Thoracic aorta (tissue), 2 donors: ENCODE measurements at regions not wholly inside any gene's neighbourhood (a gene's known extent, or its start where the extent isn't known, plus 50 kb on each side); places are given as distances from the start of the nearest gene placed in this dataset.
"Not testable (repeated sequence)": the region's sequence is repeated elsewhere in the genome, so short reads cannot be mapped to it uniquely, and the experiment has no call there.

ENCODE experiments used
- ATAC-seq: fragments of 150-250 bp; one replicate; pipeline ENCODE4 v1.8.0; 2017; ENCODE audit warnings: low read depth; ENCODE audit not compliant: insufficient number of reproducible peaks, low FRiP score
- DNase-seq: peaks from one replicate; pipeline ENCODE4 v3.0.0-alpha.2; 2020; ENCODE audit warnings: low spot score
- H3K27ac ChIP-seq, 2 donors: fragments of 200-600 bp; sonication (generic); 1 replicate in 1 of 2; 2 replicates in 1 of 2; pipeline ENCODE4 v1.5.1; 2016; ENCODE audit warnings: mild to moderate bottlenecking in 2 of 2, moderate library complexity in 2 of 2
- H3K27me3 ChIP-seq: fragments of 200-600 bp; sonication (generic); replicated peaks from 2 replicates; pipeline ENCODE4 v1.6.0; 2016; ENCODE audit warnings: mild to moderate bottlenecking; ENCODE audit not compliant: insufficient read depth
- H3K36me3 ChIP-seq: fragments of 200-600 bp; sonication (generic); one replicate; pipeline ENCODE4 v1.5.1; 2016
- H3K4me1 ChIP-seq, 2 donors: fragments of 200-600 bp; sonication (generic); 1 replicate in 1 of 2; 2 replicates in 1 of 2; pipeline versions ENCODE4 v1.5.1 to v1.6.0; 2016; ENCODE audit warnings: low read depth in 2 of 2, mild to moderate bottlenecking in 1 of 2; ENCODE audit not compliant: control insufficient read depth in 1 of 2
- H3K4me3 ChIP-seq: fragments of 200-600 bp; sonication (generic); 2 replicates; pipeline ENCODE4 v1.5.1; 2016; ENCODE audit warnings: mild to moderate bottlenecking
- H3K9me3 ChIP-seq: fragments of 200-600 bp; sonication (generic); 2 replicates; pipeline ENCODE4 v1.5.1; 2016
- TF ChIP-seq, protein P1 (sequence below): fragments of 200-600 bp; sonication (generic); IDR thresholded peaks from one replicate; pipeline ENCODE4 v1.5.1; 2019; ENCODE audit warnings: antibody characterized with exemption

- DNase-seq (no peak), ATAC-seq (no peak)
- TF ChIP-seq, protein P1, sequence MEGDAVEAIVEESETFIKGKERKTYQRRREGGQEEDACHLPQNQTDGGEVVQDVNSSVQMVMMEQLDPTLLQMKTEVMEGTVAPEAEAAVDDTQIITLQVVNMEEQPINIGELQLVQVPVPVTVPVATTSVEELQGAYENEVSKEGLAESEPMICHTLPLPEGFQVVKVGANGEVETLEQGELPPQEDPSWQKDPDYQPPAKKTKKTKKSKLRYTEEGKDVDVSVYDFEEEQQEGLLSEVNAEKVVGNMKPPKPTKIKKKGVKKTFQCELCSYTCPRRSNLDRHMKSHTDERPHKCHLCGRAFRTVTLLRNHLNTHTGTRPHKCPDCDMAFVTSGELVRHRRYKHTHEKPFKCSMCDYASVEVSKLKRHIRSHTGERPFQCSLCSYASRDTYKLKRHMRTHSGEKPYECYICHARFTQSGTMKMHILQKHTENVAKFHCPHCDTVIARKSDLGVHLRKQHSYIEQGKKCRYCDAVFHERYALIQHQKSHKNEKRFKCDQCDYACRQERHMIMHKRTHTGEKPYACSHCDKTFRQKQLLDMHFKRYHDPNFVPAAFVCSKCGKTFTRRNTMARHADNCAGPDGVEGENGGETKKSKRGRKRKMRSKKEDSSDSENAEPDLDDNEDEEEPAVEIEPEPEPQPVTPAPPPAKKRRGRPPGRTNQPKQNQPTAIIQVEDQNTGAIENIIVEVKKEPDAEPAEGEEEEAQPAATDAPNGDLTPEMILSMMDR = no peak
- no peaks in the 10 kb centered on the region for H3K36me3 ChIP-seq
- no peak overlapping the region for H3K27ac ChIP-seq
- no peak overlapping the region for H3K4me3 ChIP-seq
- no peaks in the 10 kb centered on the region for H3K9me3 ChIP-seq
- H3K4me1 ChIP-seq = no peaks in the 10 kb centered on the region
- H3K27me3 ChIP-seq = no peaks in the 10 kb centered on the region
Measured at GRCh38 chr20:48401359-48401758, 426.4 kb downstream of the PREX1 start.

DNA sequence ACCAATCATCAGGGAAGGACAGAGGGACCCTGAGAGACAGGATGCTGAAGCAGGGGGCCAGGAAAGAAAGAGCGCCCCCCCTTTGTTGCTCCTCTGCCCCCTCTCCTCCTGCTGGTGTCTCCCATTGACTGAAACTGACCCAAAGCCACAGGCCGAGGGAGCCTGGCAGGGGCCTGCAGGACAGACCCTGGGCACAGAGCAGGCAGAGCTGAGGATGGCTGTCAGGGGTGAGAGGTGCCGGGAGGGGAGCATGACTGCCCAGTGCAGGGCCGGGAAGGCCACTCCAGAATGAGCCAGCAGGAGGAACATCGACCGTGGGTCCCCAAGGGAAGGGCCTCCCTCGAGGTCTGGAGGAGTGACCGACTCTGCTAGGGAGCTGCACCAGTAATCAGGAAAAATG, 427.8 kb downstream of the PREX1 start:
- Histone ChIP-seq H3K27me3 (no peaks in the 10 kb centered on the region), H3K36me3 (no peaks in the 10 kb centered on the region), H3K4me3 (no peak overlapping the region), H3K4me1 (no peaks in the 10 kb centered on the region), H3K9me3 (no peaks in the 10 kb centered on the region), H3K27ac (no peak overlapping the region)
- DNase-seq (no peak), ATAC-seq (no peak)
- TF ChIP-seq, protein P1 = no peak

DNA sequence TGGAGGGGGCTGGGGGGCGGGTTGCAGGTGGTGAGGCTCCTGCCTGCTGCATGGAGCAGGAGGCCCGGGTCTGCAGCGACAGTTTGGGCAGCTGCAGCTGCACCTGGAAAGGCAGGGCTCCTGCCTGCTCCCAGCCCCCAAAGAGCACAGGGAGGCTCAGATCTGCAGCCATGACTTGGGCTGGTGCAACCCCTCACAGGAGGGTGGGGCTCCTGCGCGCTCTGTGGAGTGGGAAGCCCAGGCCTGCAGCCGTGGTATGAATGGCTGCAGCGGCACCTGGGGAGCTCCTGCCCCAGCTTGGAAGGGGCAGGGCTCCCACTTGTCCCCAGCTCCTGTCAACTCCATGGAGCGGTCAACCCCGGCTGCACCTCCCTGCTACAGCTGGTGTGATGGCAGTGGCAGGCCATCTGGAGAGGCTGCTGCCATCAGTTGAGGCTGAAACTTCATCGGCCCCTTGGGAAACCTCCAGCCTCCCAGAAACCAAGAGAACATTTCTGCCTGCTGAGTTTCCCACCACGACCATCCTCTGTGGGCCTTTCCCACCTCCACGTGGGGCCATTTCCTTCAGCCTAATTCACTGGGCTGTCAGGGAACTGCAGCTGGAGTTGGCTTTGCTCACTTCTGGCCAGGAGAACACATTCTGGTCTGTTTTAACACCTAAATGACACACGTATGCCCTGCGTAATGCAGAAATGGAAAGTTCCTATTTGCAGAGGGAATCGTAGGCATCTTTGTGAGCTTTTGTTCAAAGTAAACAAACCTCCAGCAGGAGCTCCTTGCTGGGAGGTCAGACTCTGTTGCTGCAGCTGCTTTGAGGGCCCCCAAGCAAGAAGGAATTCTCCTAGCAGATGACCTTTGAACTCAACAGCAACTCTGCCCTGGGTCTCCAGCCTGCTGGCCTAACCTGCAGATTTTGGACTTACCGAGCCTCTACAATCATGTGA, 429.0 kb downstream of the PREX1 start:
- H3K27me3 ChIP-seq = no peaks in the 10 kb centered on the region
- DNase-seq = no peak
- TF ChIP-seq, protein P1 = no peak
- H3K4me3 ChIP-seq = no peak overlapping the region
- H3K9me3 ChIP-seq = no peaks in the 10 kb centered on the region
- no peaks in the 10 kb centered on the region for H3K4me1 ChIP-seq
- no peak for ATAC-seq
- no peaks in the 10 kb centered on the region for H3K36me3 ChIP-seq
- H3K27ac ChIP-seq = no peak overlapping the region

GRCh38 chr20:48396981-48397861, 430.6 kb downstream of the PREX1 start:
- H3K36me3 ChIP-seq, H3K9me3 ChIP-seq, H3K4me3 ChIP-seq, H3K4me1 ChIP-seq, DNase-seq, H3K27me3 ChIP-seq, H3K27ac ChIP-seq, ATAC-seq: not testable (repeated sequence)

DNA sequence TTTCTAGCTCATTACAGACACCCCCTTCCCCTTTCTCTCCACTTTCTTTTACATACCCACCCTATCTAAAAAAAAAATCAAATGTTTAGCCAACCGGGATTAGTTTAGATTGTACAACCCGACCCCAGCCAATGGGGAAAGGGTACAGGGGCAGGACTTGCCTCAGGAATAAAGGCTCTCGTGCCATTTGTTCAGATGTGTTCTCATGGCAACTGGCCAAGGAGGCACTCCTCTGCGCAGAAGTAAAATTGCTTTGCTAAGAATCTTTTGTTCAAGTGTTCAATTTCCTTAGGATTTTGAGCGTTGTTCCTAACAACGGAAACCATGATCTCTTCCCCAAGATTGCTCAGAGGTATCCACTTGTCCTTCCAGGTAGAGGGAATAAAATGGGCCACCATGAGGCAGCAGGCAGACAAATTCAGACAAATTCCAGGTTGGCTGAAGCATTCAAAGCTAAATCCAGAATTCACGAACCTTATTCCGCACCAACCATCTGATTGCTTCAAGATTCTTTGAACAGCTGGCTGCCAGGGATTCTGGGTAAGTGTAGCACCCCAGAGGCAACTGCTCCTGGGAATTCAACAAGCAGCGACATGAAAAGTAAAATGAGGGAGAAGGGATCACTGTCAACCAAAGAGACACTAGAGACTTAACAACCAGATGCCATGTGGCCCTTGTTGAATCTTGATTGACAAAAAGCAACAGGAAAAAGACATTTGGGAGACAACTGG, 431.8 kb downstream of the PREX1 start:
- no peak overlapping the region for H3K27ac ChIP-seq
- no peaks in the 10 kb centered on the region for H3K27me3 ChIP-seq
- H3K9me3 ChIP-seq = no peaks in the 10 kb centered on the region
- DNase-seq (no peak), ATAC-seq (no peak)
- H3K36me3 ChIP-seq = no peaks in the 10 kb centered on the region
- no peak overlapping the region for H3K4me3 ChIP-seq
- H3K4me1 ChIP-seq = no peaks in the 10 kb centered on the region
- TF ChIP-seq, protein P1 = no peak
